K562 (cell line): ENCODE measurements at regions not wholly inside any gene's neighbourhood (a gene's known extent, or its start where the extent isn't known, plus 50 kb on each side); places are given as distances from the start of the nearest gene placed in this dataset.
A peak's percentile ranks its signal among the peaks of the same experiment; 100 is the strongest.

Source experiments
- ATAC-seq: fragments of 200-7000 bp; cut with Tn5 transposase; 3 replicates; pipeline ENCODE4 v1.9.1; 2020; ENCODE audit warnings: moderate library complexity
- BruUV-seq: library from RNA; stranded (reverse); fragments of 400-500 nt; replicated peaks from 2 replicates; lab custom pipeline; 2021; lab: Mats Ljungman, UMichigan
- CTCF ChIA-PET: fragments of 300-600 bp; formaldehyde crosslinking; extraction: SDS; loops from one replicate; lab custom pipeline; 2021; ENCODE audit warnings: low intra/inter-chr PET ratio; lab: Yijun Ruan, JAX
- POLR2A ChIA-PET: fragments of 300-600, 350-650 bp; sonication (Branson Sonifier 250); formaldehyde crosslinking; extraction: SDS; loops from one replicate; lab custom pipeline; 2021; ENCODE audit warnings: antibody characterized with exemption, inconsistent platforms; lab: Yijun Ruan, JAX
- DNase-seq, 4 experiments: peaks; one replicate each; pipeline versions ENCODE4 v3.0.0 to v3.0.0-alpha.2; 2011 to 2018; ENCODE audit warnings: low spot score in 3 of 4, mixed read lengths in 3 of 4; ENCODE audit errors: extremely low read depth in 1 of 4
- FAIRE-seq: peaks from 2 replicates; lab custom pipeline; 2011; peaks lifted over from hg19 to GRCh38; lab: Jason Lieb, UNC
- H2AFZ ChIP-seq: 2 replicates; pipeline ENCODE4 v1.6.0; 2011; ENCODE audit warnings: low read depth, low read length, control low read depth, inconsistent platforms
- H3K27ac ChIP-seq: fragments of 200-600 bp; 3 replicates; pipeline ENCODE4 v1.8.0; 2011; ENCODE audit warnings: low read depth, mild to moderate bottlenecking, control low read depth, inconsistent platforms, low read length, moderate library complexity, mixed read lengths; ENCODE audit errors: extremely low read depth
- H3K27me3 ChIP-seq, 2 experiments: fragments of 300-600 bp in 1 of 2; 2 replicates in 1 of 2; 3 replicates in 1 of 2; pipeline versions ENCODE4 v1.6.0 to v1.8.0; 2011; ENCODE audit warnings: inconsistent platforms in 2 of 2, low read length in 2 of 2, mild to moderate bottlenecking in 1 of 2, mixed read lengths in 1 of 2, moderate library complexity in 1 of 2; ENCODE audit not compliant: control insufficient read depth in 2 of 2, insufficient read depth in 2 of 2
- H3K36me3 ChIP-seq: fragments of 300-600 bp; 3 replicates; pipeline ENCODE4 v1.8.0; 2011; ENCODE audit warnings: mild to moderate bottlenecking, low read length, inconsistent platforms; ENCODE audit not compliant: control insufficient read depth, insufficient read depth
- H3K4me1 ChIP-seq, 2 experiments: fragments of 200-600 bp in 1 of 2; replicated peaks in 1 of 2; 2 replicates in 1 of 2; 3 replicates in 1 of 2; pipeline versions ENCODE4 v1.5.1 to v1.8.0; 2011; ENCODE audit warnings: inconsistent platforms in 2 of 2, low read length in 2 of 2, mild to moderate bottlenecking in 1 of 2, mixed read lengths in 1 of 2, moderate library complexity in 1 of 2; ENCODE audit not compliant: control insufficient read depth in 2 of 2, insufficient read depth in 2 of 2
- H3K4me2 ChIP-seq: 2 replicates; pipeline ENCODE4 v1.6.1; 2011; ENCODE audit warnings: low read length, control low read depth, inconsistent platforms, mixed read lengths; ENCODE audit not compliant: insufficient read depth
- H3K4me3 ChIP-seq: fragments of 200-600 bp; sonication (generic), shearing (Covaris generic); 2 replicates; pipeline ENCODE4 v1.5.1; 2016; ENCODE audit warnings: control low read depth, inconsistent platforms
- H3K79me2 ChIP-seq: fragments of 200-600 bp; 3 replicates; pipeline ENCODE4 v1.8.0; 2011; ENCODE audit warnings: low read length, inconsistent platforms; ENCODE audit not compliant: control insufficient read depth, insufficient read depth
- H3K9ac ChIP-seq, 2 experiments: 2 replicates each; pipeline versions ENCODE4 v1.6.0 to v1.6.1; 2011; ENCODE audit warnings: low read depth in 2 of 2, low read length in 2 of 2, control low read depth in 1 of 2, inconsistent platforms in 1 of 2, mild to moderate bottlenecking in 1 of 2, mixed read lengths in 1 of 2; ENCODE audit not compliant: insufficient read depth in 1 of 2
- H3K9me1 ChIP-seq: one replicate; pipeline ENCODE4 v1.6.0; 2011; ENCODE audit warnings: inconsistent platforms, mild to moderate bottlenecking, low read length, moderate library complexity; ENCODE audit not compliant: control insufficient read depth, insufficient read depth
- H3K9me3 ChIP-seq: replicated peaks from 2 replicates; pipeline ENCODE4 v1.5.1; 2011; ENCODE audit warnings: low read depth, low read length, inconsistent platforms; ENCODE audit not compliant: control insufficient read depth, insufficient read depth
- H4K20me1 ChIP-seq: replicated peaks from 2 replicates; pipeline ENCODE4 v1.6.1; 2011; ENCODE audit warnings: low read length, inconsistent platforms, mixed read lengths; ENCODE audit not compliant: control insufficient read depth, insufficient read depth
- NR2F6 ChIP-seq: fragments of 450-650 bp; formaldehyde crosslinking; IDR thresholded peaks from 2 replicates; pipeline ENCODE4 v1.4.0; 2020; ENCODE audit warnings: mild to moderate bottlenecking
- RAD51 ChIP-seq: fragments of 450-650 bp; IDR thresholded peaks from 2 replicates; pipeline ENCODE4 v1.7.1; 2016; ENCODE audit warnings: low read depth, mild to moderate bottlenecking, borderline replicate concordance
- RNF2 ChIP-seq: sonication (generic); IDR thresholded peaks from 2 replicates; pipeline ENCODE4 v1.6.1; 2016
- SIX5 ChIP-seq, 2 experiments: IDR thresholded peaks; 2 replicates each; pipeline ENCODE4 v1.6.1; 2011; ENCODE audit warnings: low read length in 2 of 2, borderline replicate concordance in 1 of 2, low read depth in 1 of 2, mild to moderate bottlenecking in 1 of 2, moderate library complexity in 1 of 2; ENCODE audit not compliant: insufficient read depth in 1 of 2
- SUPT5H ChIP-seq: fragments of 450-650 bp; IDR thresholded peaks from 2 replicates; pipeline ENCODE4 v1.6.1; 2016
- TFE3 ChIP-seq: fragments of 450-650 bp; formaldehyde crosslinking; IDR thresholded peaks from 2 replicates; pipeline ENCODE4 v1.4.0; 2020; ENCODE audit warnings: mild to moderate bottlenecking, mixed read lengths
- TOE1 ChIP-seq, 2 experiments: fragments of 450-650 bp in 1 of 2; sonication (generic) in 1 of 2; formaldehyde crosslinking in 1 of 2; IDR thresholded peaks; 2 replicates each; pipeline versions ENCODE4 v1.7.1 to v1.8.0; 2016 to 2022; ENCODE audit warnings: borderline replicate concordance in 2 of 2, mild to moderate bottlenecking in 2 of 2, antibody characterized with exemption in 1 of 2, inconsistent platforms in 1 of 2, low read depth in 1 of 2, missing genetic modification reagents in 1 of 2, moderate library complexity in 1 of 2
- ZNF134 ChIP-seq: fragments of 250-450 bp; sonication (Bioruptor Pico); conservative IDR thresholded peaks from 2 replicates; pipeline ENCODE4 v1.4.0; 2020
- ZNF764 ChIP-seq: fragments of 250-450 bp; sonication (Bioruptor Pico); IDR thresholded peaks from 2 replicates; pipeline ENCODE4 v1.4.0; 2020; ENCODE audit warnings: low read depth, mild to moderate bottlenecking, moderate library complexity
- WGBS: fragments of 100-300 bp; shearing (Covaris generic); methylation state at CpG from one replicate; pipeline ENCODE4 v1.1.6; 2016; ENCODE audit warnings: low coverage, mixed read lengths; ENCODE audit not compliant: insufficient coverage; ENCODE audit errors: missing lambda C conversion rate; 5-methylcytosine and 5-hydroxymethylcytosine counted together
- in situ Hi-C: fragments of 300-500 bp; cut with MboI; formaldehyde crosslinking; loops from 4 replicates; pipeline ENCODE4 v1.15.0; 2018; ENCODE audit warnings: inconsistent platforms, mixed read lengths
- intact Hi-C: fragments of 100-400 bp; cut with micrococcal nuclease; formaldehyde crosslinking; loops from 2 replicates; pipeline ENCODE4 v1.14.2; 2022

- no peaks in the 10 kb centered on the region for H3K36me3 ChIP-seq
- H3K9ac ChIP-seq: no peak overlapping the region
- no peak for FAIRE-seq
- peak overlapping the region; percentile 37; the same call in 1 of the 2 replicates for H2AFZ ChIP-seq
- H3K4me2 ChIP-seq: no peak overlapping the region
- peaks cover 12 to 76% of the 10 kb centered on the region in 2 experiments for H3K4me1 ChIP-seq
- H3K79me2 ChIP-seq: no peaks in the 10 kb centered on the region
- POLR2A ChIA-PET: interaction anchor here (0.6 to 1.4 kb wide), 3 partner anchors 8 to 25 kb away, joined by 3 to 6 read pairs (median 4); no protein-coding TSS in a partner anchor
- TF ChIP-seq ZNF764 (no peak), SIX5 (IDR thresholded peaks at IDR 0.05; ENCODE audit: borderline replicate concordance in 1 of 2, insufficient read depth in 1 of 2, low read depth in 1 of 2, low read length in 2 of 2) (no peak), ZNF134 (CRISPR knock-in tag) (no peak), RNF2 (no peak)
- no peak for DNase-seq
- intact Hi-C loops (no loop called here), in situ Hi-C loops (no loop called here)
- H3K9me3 ChIP-seq: no peaks in the 10 kb centered on the region
- H3K4me3 ChIP-seq: no peak overlapping the region
- BruUV-seq: no TSS peak
- CTCF ChIA-PET: no interaction called here
- H4K20me1 ChIP-seq: no peaks in the 10 kb centered on the region
- ATAC-seq: no peak
- no peak overlapping the region; the same call in 2 of the 3 replicates for H3K27ac ChIP-seq
- no peaks in the 10 kb centered on the region for H3K9me1 ChIP-seq
- 87% methylated on average over 1 of the region's 1 CpG for WGBS
- H3K27me3 ChIP-seq: no peaks in the 10 kb centered on the region
Measured at GRCh38 chr1:166701603-166702100, 137.6 kb upstream of the POGK start.

DNA sequence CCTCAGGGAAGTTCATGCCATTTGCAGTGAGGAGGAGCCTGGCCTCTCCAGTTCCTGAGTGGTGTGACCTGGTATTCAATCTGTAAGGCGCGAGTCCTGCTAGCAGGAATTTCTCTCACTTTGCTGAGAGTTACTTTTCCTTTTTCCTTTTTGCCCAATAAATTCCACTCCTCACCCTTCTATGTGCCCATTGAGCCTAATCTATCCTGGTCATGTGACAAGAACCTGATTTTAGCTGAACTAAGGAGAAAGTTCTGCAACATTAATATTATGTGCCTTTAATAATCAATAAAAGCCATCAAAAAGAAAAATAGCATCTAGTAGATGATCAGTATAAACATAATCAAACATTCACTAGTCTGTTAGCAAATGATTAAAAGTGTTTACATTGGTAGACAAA is 136.1 kb upstream of the POGK start:
- Histone ChIP-seq H3K27ac (peak overlapping the region; percentile 83), H3K4me1 (peaks cover 12 to 77% of the 10 kb centered on the region in 2 experiments), H3K4me2 (peak overlapping the region; percentile 12), H3K36me3 (no peaks in the 10 kb centered on the region), H3K4me3 (no peak overlapping the region), H3K9ac (0 out of 4 replicates have a peak overlapping the region, but pooled peaks of 1 of the 2 experiments have one; percentile 41), H3K79me2 (no peaks in the 10 kb centered on the region), H4K20me1 (no peaks in the 10 kb centered on the region), H3K9me3 (no peaks in the 10 kb centered on the region), H3K9me1 (no peaks in the 10 kb centered on the region), H3K27me3 (no peaks in the 10 kb centered on the region), H2AFZ (peak overlapping the region; percentile 88)
- peak in 1 of 4 experiments; percentile 21 for DNase-seq
- FAIRE-seq: no peak
- POLR2A ChIA-PET: interaction anchor here (1.0 kb wide), 1 partner anchor 11 kb away, joined by 3 read pairs; no protein-coding TSS in a partner anchor
- TF ChIP-seq SUPT5H (no peak), TFE3 (CRISPR knock-in tag) (peak; percentile 86), NR2F6 (CRISPR knock-in tag) (no peak), TOE1 (IDR thresholded peaks at IDR 0.05; ENCODE audit: borderline replicate concordance) (peak; percentile 62; the same call in 1 of the 2 replicates), TOE1 (CRISPR knock-in tag; IDR thresholded peaks at IDR 0.05; ENCODE audit: borderline replicate concordance, low read depth) (no peak), RAD51 (peak; percentile 49; the same call in 1 of the 2 replicates)
- no TSS peak for BruUV-seq
- intact Hi-C loops (no loop called here), in situ Hi-C loops (no loop called here)
- WGBS: 78% methylated on average over 2 of the region's 2 CpGs
- ATAC-seq: no peak
- CTCF ChIA-PET: no interaction called here
